IPS-15b (cell line): ENCODE measurements at regions not wholly inside any gene's neighbourhood (a gene's known extent, or its start where the extent isn't known, plus 50 kb on each side); places are given as distances from the start of the nearest gene placed in this dataset.

Source experiments
- H3K27me3 ChIP-seq: one replicate; pipeline ENCODE4 v1.6.1; 2013; ENCODE audit warnings: low read length; ENCODE audit not compliant: control insufficient read depth, insufficient read depth
- H3K36me3 ChIP-seq: one replicate; pipeline ENCODE4 v1.6.1; 2013; ENCODE audit warnings: low read length; ENCODE audit not compliant: control insufficient read depth, insufficient read depth
- H3K4me1 ChIP-seq: one replicate; pipeline ENCODE4 v1.6.1; 2013; ENCODE audit warnings: mild to moderate bottlenecking, low read length; ENCODE audit not compliant: control insufficient read depth, insufficient read depth
- H3K4me3 ChIP-seq: one replicate; pipeline ENCODE4 v1.5.1; 2013; ENCODE audit warnings: low read depth, low read length
- H3K9ac ChIP-seq: one replicate; pipeline ENCODE4 v1.6.1; 2013; ENCODE audit warnings: low read depth, mild to moderate bottlenecking, low read length
- H3K9me3 ChIP-seq: one replicate; pipeline ENCODE4 v1.6.1; 2013; ENCODE audit warnings: mild to moderate bottlenecking, low read length; ENCODE audit not compliant: control insufficient read depth, insufficient read depth

DNA sequence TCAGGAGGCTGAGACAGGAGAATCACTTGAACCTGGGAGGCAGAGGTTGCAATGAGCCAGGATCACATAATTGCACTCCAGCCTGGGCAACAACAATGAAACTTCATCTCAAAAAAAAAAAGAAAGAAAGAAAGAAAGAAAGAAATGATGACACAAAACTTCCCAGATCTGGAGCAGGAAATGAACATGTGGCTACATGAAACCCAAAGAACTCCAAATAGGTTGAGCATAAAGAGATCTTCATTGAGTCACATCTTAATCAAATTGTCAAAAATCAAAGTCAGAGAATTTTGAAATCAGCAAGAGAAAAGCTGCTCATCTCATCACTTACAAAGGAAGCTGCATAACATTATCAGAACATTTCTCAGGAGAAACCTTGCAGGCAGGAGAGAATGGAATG is 247.0 kb downstream of the IBTK start:
- no peak overlapping the region for H3K4me3 ChIP-seq
- no peak overlapping the region for H3K9ac ChIP-seq
- no peaks in the 10 kb centered on the region for H3K9me3 ChIP-seq
- H3K27me3 ChIP-seq: no peaks in the 10 kb centered on the region
- H3K36me3 ChIP-seq: no peaks in the 10 kb centered on the region
- peaks cover 4% of the 10 kb centered on the region for H3K4me1 ChIP-seq

- no peak overlapping the region for H3K4me3 ChIP-seq
- no peaks in the 10 kb centered on the region for H3K9me3 ChIP-seq
- no peaks in the 10 kb centered on the region for H3K27me3 ChIP-seq
- H3K36me3 ChIP-seq: no peaks in the 10 kb centered on the region
- no peak overlapping the region for H3K9ac ChIP-seq
- peaks cover 4% of the 10 kb centered on the region for H3K4me1 ChIP-seq
Observed at GRCh38 chr6:81999826-82000225, 247.3 kb upstream of the TENT5A start.

DNA sequence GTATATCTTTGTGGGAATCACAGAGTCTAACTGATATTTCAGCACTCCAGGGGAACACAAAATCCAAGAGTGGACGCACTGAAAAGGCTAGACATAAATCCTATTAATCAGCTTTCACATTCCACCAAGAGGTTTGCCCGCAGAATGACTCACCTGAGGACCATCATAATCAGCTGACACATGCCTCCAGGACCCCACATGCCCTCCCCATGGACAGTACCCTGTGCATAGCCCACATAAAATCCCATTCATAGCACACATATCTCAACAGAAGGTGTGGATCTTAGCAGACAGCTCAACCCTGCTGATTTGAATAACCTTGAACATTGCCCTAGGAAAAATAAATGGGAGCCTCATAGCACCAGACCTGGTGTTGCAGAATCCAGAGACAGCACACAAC is 246.8 kb upstream of the TENT5A start:
- Histone ChIP-seq H3K9me3 (no peaks in the 10 kb centered on the region), H3K4me3 (no peak overlapping the region), H3K27me3 (no peaks in the 10 kb centered on the region), H3K9ac (no peak overlapping the region), H3K36me3 (no peaks in the 10 kb centered on the region), H3K4me1 (peaks cover 4% of the 10 kb centered on the region)

- Histone ChIP-seq H3K9ac (no peak overlapping the region), H3K9me3 (no peaks in the 10 kb centered on the region), H3K4me3 (no peak overlapping the region), H3K27me3 (no peaks in the 10 kb centered on the region), H3K36me3 (no peaks in the 10 kb centered on the region), H3K4me1 (peaks cover 4% of the 10 kb centered on the region)
Observed at GRCh38 chr6:81998432-81998831, 246.0 kb upstream of the TENT5A start.

GRCh38 chr6:81997090-81997926 is 244.8 kb upstream of the TENT5A start:
- H3K36me3 ChIP-seq: no peaks in the 10 kb centered on the region
- no peak overlapping the region for H3K9ac ChIP-seq
- no peaks in the 10 kb centered on the region for H3K27me3 ChIP-seq
- H3K9me3 ChIP-seq: no peaks in the 10 kb centered on the region
- no peak overlapping the region for H3K4me3 ChIP-seq
- peaks cover 4% of the 10 kb centered on the region for H3K4me1 ChIP-seq

GRCh38 chr6:81996414-81996813 is 243.9 kb upstream of the TENT5A start:
- no peaks in the 10 kb centered on the region for H3K9me3 ChIP-seq
- no peaks in the 10 kb centered on the region for H3K36me3 ChIP-seq
- H3K4me3 ChIP-seq: no peak overlapping the region
- no peaks in the 10 kb centered on the region for H3K27me3 ChIP-seq
- no peak overlapping the region for H3K9ac ChIP-seq
- H3K4me1 ChIP-seq: peaks cover 3% of the 10 kb centered on the region

- Histone ChIP-seq H3K9me3 (no peaks in the 10 kb centered on the region), H3K4me1 (no peaks in the 10 kb centered on the region), H3K36me3 (no peaks in the 10 kb centered on the region), H3K9ac (no peak overlapping the region), H3K4me3 (no peak overlapping the region), H3K27me3 (no peaks in the 10 kb centered on the region)
Observed at GRCh38 chr6:81995548-81996289, 243.2 kb upstream of the TENT5A start.

DNA sequence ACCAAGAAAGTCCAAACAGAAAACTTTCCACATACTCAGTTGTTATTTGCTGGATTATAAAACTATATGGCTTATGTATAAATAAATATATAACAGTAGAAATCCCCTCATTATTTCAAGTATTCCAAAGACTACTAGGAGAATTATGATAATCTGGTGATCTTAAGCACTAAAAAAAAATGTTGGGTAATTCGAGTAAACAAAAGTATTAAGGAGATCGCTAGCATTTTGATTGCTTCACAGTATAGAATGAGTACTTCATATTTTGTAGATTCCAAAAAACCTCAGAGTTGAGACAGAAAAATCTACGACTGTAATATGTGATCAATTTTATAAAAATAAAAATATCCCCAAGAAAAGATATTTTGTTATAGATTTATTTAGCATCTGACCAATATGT is 236.4 kb upstream of the TENT5A start:
- Histone ChIP-seq H3K9me3 (no peaks in the 10 kb centered on the region), H3K36me3 (no peaks in the 10 kb centered on the region), H3K4me1 (no peaks in the 10 kb centered on the region), H3K27me3 (no peaks in the 10 kb centered on the region), H3K9ac (no peak overlapping the region), H3K4me3 (no peak overlapping the region)

- Histone ChIP-seq H3K4me3 (no peak overlapping the region), H3K9ac (no peak overlapping the region), H3K36me3 (no peaks in the 10 kb centered on the region), H3K27me3 (no peaks in the 10 kb centered on the region), H3K4me1 (no peaks in the 10 kb centered on the region), H3K9me3 (no peaks in the 10 kb centered on the region)
Observed at GRCh38 chr6:81988446-81988845, 236.0 kb upstream of the TENT5A start.

- H3K27me3 ChIP-seq: no peaks in the 10 kb centered on the region
- H3K36me3 ChIP-seq: no peaks in the 10 kb centered on the region
- H3K9ac ChIP-seq: no peak overlapping the region
- no peak overlapping the region for H3K4me3 ChIP-seq
- no peaks in the 10 kb centered on the region for H3K9me3 ChIP-seq
- no peaks in the 10 kb centered on the region for H3K4me1 ChIP-seq
Observed at GRCh38 chr6:81987293-81987692, 234.8 kb upstream of the TENT5A start.

DNA sequence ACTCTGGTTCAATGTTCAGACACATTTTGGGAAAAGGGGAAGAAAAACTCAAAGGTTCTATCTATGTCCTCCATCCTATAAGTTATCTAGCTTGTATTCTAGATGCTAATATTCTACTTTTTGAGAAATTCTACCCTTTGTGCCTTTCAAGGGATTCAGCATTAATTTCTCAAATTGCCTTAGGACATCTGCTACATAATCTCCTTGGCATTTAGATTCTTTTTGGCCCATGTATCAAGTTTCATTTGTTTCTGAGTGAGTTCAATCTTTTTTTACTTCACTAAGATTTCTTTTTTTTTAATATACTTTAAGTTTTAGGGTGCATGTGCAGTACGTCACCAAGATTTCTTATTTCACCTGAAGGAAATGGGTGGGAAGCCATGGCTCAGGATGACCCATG is 232.7 kb upstream of the TENT5A start:
- H3K9me3 ChIP-seq: no peaks in the 10 kb centered on the region
- H3K9ac ChIP-seq: no peak overlapping the region
- H3K4me3 ChIP-seq: no peak overlapping the region
- no peaks in the 10 kb centered on the region for H3K27me3 ChIP-seq
- no peaks in the 10 kb centered on the region for H3K36me3 ChIP-seq
- no peaks in the 10 kb centered on the region for H3K4me1 ChIP-seq

GRCh38 chr6:81984599-81984998 is 232.1 kb upstream of the TENT5A start:
- no peaks in the 10 kb centered on the region for H3K4me1 ChIP-seq
- no peaks in the 10 kb centered on the region for H3K36me3 ChIP-seq
- no peaks in the 10 kb centered on the region for H3K27me3 ChIP-seq
- H3K4me3 ChIP-seq: no peak overlapping the region
- H3K9me3 ChIP-seq: no peaks in the 10 kb centered on the region
- no peak overlapping the region for H3K9ac ChIP-seq
